MCF 10A (cell line): ENCODE measurements at regions not wholly inside any gene's neighbourhood (a gene's known extent, or its start where the extent isn't known, plus 50 kb on each side); places are given as distances from the start of the nearest gene placed in this dataset.
"Not testable (repeated sequence)": the region's sequence is repeated elsewhere in the genome, so short reads cannot be mapped to it uniquely, and the experiment has no call there.

Experiments used
- BruUV-seq: library from RNA; stranded (reverse); fragments of 400-500 nt; replicated peaks from 2 replicates; lab custom pipeline; 2021; lab: Mats Ljungman, UMichigan
- CTCF ChIA-PET: fragments of 300-600 bp; sonication (Branson Sonifier 250); formaldehyde crosslinking; extraction: SDS; loops from one replicate; lab custom pipeline; 2021; ENCODE audit warnings: antibody characterized with exemption, inconsistent platforms; lab: Yijun Ruan, JAX
- POLR2A ChIA-PET: fragments of 300-600, 350-650 bp; sonication (Branson Sonifier 250); formaldehyde crosslinking; extraction: SDS; loops from one replicate; lab custom pipeline; 2020; ENCODE audit warnings: antibody characterized with exemption, inconsistent platforms; lab: Yijun Ruan, JAX
- DNase-seq: peaks from one replicate; pipeline ENCODE4 v3.0.0-alpha.2; 2018; ENCODE audit not compliant: unreplicated experiment
- H3K27ac Mint-ChIP-seq: one replicate; pipeline ENCODE4 v1.8.0; 2022; ENCODE audit warnings: mild to moderate bottlenecking, low read depth, mixed read lengths; ENCODE audit not compliant: unreplicated experiment
- H3K27me3 Mint-ChIP-seq: one replicate; pipeline ENCODE4 v1.8.0; 2022; ENCODE audit warnings: mixed read lengths; ENCODE audit not compliant: insufficient read depth, unreplicated experiment
- H3K36me3 Mint-ChIP-seq: one replicate; pipeline ENCODE4 v1.8.0; 2022; ENCODE audit warnings: mild to moderate bottlenecking, moderate library complexity, mixed read lengths; ENCODE audit not compliant: insufficient read depth, unreplicated experiment
- H3K4me1 Mint-ChIP-seq: one replicate; pipeline ENCODE4 v1.8.0; 2022; ENCODE audit warnings: mixed read lengths; ENCODE audit not compliant: insufficient read depth, unreplicated experiment
- H3K4me3 Mint-ChIP-seq: one replicate; pipeline ENCODE4 v1.8.0; 2022; ENCODE audit warnings: mild to moderate bottlenecking, moderate library complexity, mixed read lengths; ENCODE audit not compliant: unreplicated experiment
- H3K9me3 Mint-ChIP-seq: one replicate; pipeline ENCODE4 v1.8.0; 2022; ENCODE audit warnings: mixed read lengths; ENCODE audit not compliant: unreplicated experiment
- intact Hi-C: fragments of 100-400 bp; cut with micrococcal nuclease; formaldehyde crosslinking; loops from 2 replicates; pipeline ENCODE4 v1.14.1; 2022
- TF ChIP-seq, protein P1 (sequence below): fragments of 200-600 bp; IDR thresholded peaks from one replicate; pipeline ENCODE4 v1.8.0; 2022; ENCODE audit warnings: antibody characterized with exemption, mild to moderate bottlenecking; ENCODE audit not compliant: unreplicated experiment

DNA sequence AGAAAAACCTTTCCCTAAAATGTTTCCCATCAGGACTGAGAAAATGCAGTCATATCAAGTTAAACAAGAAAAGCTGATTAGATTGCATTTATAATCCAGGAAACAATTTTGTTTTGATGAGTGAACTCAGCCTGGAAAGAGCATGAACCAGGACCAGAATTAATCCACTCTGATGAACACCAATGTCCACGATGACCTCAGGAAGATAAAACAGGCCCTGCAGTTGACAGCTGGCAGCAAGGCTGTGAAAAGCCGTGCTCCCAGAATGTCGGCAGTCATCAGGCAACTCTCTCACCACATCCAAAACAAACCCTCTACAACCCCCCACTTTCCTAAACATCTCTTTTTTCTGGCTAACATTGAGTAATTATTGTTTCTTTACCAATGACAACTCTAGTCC, 74.0 kb upstream of the PROKR2 start:
- DNase-seq = no peak
- Mint-ChIP-seq H3K9me3 (no peaks in the 10 kb centered on the region), H3K36me3 (peaks cover 7% of the 10 kb centered on the region), H3K27me3 (peaks cover 90% of the 10 kb centered on the region), H3K4me3 (no peak overlapping the region), H3K27ac (no peak overlapping the region), H3K4me1 (no peaks in the 10 kb centered on the region)
- POLR2A ChIA-PET = interaction anchor here (0.8 kb wide), 1 partner anchor 50 kb away, joined by 3 read pairs; no protein-coding TSS in a partner anchor
- intact Hi-C loops = no loop called here
- CTCF ChIA-PET = interaction anchor here (0.8 kb wide), 2 partner anchors 58 to 168 kb away, joined by 3 to 7 read pairs; no protein-coding TSS in a partner anchor
- BruUV-seq = no TSS peak
- TF ChIP-seq, protein P1, sequence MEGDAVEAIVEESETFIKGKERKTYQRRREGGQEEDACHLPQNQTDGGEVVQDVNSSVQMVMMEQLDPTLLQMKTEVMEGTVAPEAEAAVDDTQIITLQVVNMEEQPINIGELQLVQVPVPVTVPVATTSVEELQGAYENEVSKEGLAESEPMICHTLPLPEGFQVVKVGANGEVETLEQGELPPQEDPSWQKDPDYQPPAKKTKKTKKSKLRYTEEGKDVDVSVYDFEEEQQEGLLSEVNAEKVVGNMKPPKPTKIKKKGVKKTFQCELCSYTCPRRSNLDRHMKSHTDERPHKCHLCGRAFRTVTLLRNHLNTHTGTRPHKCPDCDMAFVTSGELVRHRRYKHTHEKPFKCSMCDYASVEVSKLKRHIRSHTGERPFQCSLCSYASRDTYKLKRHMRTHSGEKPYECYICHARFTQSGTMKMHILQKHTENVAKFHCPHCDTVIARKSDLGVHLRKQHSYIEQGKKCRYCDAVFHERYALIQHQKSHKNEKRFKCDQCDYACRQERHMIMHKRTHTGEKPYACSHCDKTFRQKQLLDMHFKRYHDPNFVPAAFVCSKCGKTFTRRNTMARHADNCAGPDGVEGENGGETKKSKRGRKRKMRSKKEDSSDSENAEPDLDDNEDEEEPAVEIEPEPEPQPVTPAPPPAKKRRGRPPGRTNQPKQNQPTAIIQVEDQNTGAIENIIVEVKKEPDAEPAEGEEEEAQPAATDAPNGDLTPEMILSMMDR = no peak

DNA sequence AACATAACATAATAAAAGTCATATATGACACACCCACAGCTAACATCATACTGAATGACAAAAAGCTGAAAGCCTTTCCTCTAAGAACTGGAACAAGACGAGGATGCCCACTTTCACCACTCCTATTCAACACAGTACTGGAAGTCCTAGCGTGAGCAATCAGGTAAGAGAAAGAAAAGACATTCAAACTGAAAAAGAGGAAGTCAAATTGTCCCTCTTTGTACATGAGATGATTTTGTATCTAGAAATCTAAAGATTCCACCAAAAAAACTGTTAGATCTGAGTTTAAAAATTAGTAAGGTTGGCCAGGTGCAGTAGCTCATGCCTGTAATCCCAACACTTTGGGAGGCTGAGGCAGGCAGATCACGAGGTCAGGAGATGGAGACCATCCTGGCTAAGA, 70.1 kb upstream of the PROKR2 start:
- intact Hi-C loops, H3K36me3 Mint-ChIP-seq, DNase-seq, POLR2A ChIA-PET, BruUV-seq, H3K9me3 Mint-ChIP-seq, H3K4me1 Mint-ChIP-seq, H3K27ac Mint-ChIP-seq, H3K4me3 Mint-ChIP-seq: not testable (repeated sequence)
- peaks cover 79% of the 10 kb centered on the region for H3K27me3 Mint-ChIP-seq
- CTCF ChIA-PET = interaction anchor here (0.6 kb wide), 1 partner anchor 520 kb away, joined by 3 read pairs; no protein-coding TSS in a partner anchor

DNA sequence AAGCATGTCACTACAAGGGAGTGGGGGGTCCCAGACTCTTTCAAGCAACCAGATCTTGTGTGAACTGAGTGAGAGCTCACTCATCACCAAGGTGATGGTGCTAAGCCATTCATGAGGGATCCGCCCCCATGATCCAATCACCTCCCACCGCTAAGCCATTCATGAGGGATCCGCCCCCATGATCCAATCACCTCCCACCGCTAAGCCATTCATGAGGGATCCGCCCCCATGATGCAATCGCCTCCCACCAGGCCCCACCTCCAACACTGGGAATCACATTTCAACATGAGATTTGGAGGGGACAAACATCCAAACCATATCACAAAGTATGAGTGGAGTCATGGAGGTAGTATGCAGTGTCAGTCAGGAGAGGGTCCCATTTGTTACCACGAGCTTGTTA, 64.8 kb upstream of the PROKR2 start:
- BruUV-seq, DNase-seq, POLR2A ChIA-PET, H3K9me3 Mint-ChIP-seq, CTCF ChIA-PET, intact Hi-C loops, H3K4me1 Mint-ChIP-seq, H3K27ac Mint-ChIP-seq, H3K4me3 Mint-ChIP-seq, H3K36me3 Mint-ChIP-seq: not testable (repeated sequence)
- peaks cover 62% of the 10 kb centered on the region for H3K27me3 Mint-ChIP-seq

DNA sequence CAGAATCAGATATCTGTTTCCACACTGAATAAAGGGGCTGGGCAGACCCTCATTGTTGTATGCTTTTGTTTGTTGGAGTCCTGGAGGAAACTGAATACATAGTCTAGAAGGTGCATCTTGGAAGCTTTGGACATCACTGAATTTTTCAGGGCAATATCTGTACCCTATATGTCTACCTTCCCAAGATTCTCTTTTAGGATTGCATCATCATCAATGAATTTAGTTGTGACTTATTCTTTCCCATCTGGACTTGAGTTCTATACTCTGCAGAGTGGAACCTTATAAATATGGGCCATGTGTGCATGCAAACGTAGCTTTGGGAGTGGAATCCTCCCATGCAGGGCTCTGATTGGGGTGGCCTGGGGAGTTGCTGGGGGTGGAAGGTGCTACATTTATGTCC, 60.7 kb upstream of the PROKR2 start:
- intact Hi-C loops = no loop called here
- H3K36me3 Mint-ChIP-seq = no peaks in the 10 kb centered on the region
- no TSS peak for BruUV-seq
- peaks cover 63% of the 10 kb centered on the region for H3K27me3 Mint-ChIP-seq
- no peaks in the 10 kb centered on the region for H3K4me1 Mint-ChIP-seq
- DNase-seq = no peak
- H3K9me3 Mint-ChIP-seq = no peaks in the 10 kb centered on the region
- no peak overlapping the region for H3K4me3 Mint-ChIP-seq
- TF ChIP-seq, protein P1 = no peak
- CTCF ChIA-PET = no interaction called here
- H3K27ac Mint-ChIP-seq = no peak overlapping the region
- POLR2A ChIA-PET = no interaction called here

DNA sequence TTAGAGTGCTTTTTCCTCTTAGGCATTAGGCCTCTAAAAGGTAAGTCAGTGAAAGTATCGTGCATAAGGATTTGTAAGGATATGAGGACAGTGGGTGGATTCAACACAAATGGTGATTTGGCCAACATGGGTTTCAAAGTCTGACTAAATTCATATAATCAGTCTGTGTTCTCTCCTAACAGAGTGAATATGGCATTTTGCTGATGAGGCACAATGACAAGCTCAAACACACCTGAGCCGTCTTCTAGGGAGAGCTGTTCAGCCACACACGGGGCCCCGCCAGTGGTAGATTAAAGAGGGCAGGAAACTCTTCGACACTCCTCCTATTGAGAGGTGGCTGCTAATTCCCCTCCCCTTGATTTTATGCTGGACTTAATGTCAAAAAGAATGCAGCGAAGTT, 59.5 kb upstream of the PROKR2 start:
- intact Hi-C loops = no loop called here
- Mint-ChIP-seq H3K27me3 (peaks cover 76% of the 10 kb centered on the region), H3K36me3 (no peaks in the 10 kb centered on the region), H3K9me3 (no peaks in the 10 kb centered on the region), H3K4me1 (no peaks in the 10 kb centered on the region), H3K4me3 (no peak overlapping the region), H3K27ac (no peak overlapping the region)
- CTCF ChIA-PET = no interaction called here
- BruUV-seq = no TSS peak
- DNase-seq = no peak
- TF ChIP-seq, protein P1 = no peak
- POLR2A ChIA-PET = no interaction called here
